NCI-H146 (cell line): ENCODE measurements at regions not wholly inside any gene's neighbourhood (a gene's known extent, or its start where the extent isn't known, plus 50 kb on each side); places are given as distances from the start of the nearest gene placed in this dataset.
"Not testable (repeated sequence)": the region's sequence is repeated elsewhere in the genome, so short reads cannot be mapped to it uniquely, and the experiment has no call there.

ENCODE experiments used
- DNase-seq: peaks from one replicate; lab custom pipeline; 2025; lab: John Stamatoyannopoulos, UW

DNA sequence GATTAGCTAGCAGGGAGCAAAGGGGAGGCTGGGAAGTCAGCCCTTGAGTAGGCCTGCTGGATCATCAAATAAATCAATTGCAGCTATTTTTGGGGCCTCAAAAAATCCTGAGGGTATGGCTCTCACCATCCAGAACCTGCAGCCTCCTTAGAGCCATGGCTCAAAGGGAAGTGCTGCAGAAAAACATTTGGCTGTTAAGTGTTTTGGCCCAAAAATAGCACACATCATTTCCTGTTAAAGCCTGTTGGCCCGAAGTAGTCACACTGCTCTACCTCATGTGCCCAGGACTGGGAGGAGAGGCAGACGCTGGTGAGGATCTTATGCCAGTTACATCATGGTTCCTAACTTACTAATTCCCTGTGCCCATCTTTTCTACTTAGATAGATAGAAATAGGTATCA is 176.8 kb upstream of the PLGLB1 start:
- not testable (repeated sequence) for DNase-seq

DNA sequence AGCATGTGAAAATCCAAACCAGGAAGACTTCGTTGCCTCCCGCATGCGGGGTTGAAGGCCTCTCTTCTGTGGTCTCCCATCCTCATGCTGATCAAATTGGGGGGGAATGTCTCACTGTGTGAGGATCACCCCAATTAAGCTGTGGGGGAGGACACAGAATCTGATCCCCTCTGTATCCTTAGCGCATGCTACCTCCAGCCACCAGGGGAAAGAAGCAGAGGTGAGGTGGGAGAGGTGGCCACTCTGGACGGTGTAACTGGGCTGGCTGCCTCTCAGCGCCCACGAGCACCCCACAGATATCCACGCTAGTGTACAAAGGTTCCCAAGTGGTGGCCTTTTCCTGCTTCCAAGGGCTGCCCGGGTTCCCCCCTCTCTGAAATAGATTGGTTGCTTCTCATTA is 177.6 kb upstream of the PLGLB1 start:
- DNase-seq = not testable (repeated sequence)

DNA sequence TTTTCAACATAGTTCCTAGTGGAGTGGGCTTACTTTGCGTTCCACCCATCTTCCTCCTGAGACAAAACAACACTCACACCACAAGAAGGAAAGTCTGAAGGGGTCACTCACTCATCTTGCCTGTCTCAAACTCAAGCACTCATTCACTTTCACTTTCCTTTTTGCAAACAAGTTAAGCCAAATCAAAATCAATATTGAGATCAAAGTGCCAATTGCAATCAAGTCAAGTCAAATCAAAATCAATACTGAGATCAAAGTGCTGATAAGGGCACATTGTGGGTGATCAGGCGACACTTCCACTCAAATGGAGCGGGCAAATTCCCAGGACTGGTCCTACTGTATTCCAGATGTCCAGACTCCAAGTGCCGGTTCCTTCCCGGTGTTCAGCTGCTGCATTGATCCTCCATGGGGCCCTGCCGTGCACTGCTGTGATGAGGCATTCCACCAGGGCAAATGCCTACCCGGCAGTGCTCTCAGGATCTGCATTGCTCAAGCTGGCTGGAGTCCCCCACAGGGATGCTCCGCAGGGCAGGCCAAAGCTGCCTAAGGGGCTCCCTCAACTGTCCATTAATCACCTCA is 183.0 kb upstream of the PLGLB1 start:
- DNase-seq = not testable (repeated sequence)

DNA sequence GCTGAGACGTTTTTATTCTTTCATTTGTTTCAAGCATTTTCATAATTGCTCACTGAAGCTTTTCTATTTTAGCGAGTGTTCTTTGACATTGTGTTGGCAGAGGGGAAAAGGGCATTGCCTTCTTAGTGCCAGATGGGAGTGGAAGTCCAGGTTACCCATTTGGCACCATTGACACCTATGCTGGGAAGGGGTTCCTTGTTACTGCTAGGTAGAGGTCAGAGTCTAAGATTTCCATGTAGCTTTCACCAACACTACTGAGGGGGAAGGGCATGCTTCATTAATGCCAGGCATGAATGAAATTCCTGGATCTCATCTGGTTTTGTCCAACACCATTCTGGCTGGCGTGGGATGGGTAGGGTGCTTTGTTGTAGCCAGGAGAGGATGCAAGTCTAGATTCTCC is 191.3 kb upstream of the PLGLB1 start:
- DNase-seq = not testable (repeated sequence)

DNA sequence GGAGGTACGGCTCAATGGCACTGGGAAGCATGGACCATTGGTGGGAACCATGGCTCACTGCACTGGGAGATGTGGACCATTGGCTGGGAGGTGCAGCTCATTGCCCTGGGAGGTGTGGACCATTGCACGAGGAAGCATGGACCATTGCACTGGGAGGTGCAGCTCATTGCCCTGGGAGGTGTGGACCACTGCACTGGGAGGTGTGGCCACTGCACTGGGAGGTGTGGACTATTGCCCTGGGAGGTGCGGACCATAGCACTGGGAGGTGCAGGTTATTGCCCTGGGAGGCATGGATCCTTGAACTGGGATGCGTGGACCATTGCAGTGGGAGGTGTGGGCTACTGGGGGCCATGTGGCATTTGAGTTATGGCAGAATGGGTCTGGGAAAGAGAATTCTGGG is 195.4 kb upstream of the PLGLB1 start:
- DNase-seq = not testable (repeated sequence)

DNA sequence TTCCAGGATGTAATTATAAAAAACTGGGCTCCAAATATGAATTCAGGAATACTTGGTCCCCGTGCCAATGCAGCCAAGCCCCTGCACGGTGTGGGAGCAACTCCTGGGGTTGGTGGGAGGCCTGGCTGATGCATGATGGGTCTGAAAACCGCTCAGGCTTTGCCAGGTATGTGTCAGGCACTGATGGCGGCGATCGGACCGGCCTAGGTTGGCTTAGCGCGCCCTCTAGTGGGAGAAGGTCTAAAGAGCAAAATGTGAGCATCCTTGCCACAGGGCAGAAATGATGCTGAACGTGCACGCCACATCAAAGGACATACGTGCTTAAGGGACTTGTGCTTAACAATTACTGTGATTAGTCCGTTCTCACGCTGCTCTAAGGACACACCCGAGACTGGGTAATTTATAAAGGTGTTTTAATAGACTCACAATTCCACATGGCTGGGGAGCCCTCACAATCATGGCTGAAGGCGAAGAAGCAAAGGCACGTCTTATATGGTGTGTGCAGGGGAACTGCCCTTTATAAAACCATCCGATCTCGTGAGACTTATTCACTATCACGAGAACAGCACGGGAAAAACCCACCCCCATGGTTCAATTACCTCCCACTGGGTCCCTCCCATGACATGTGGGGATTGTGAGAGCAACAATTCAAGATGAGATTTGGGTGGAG is 196.2 kb upstream of the PLGLB1 start:
- DNase-seq = not testable (repeated sequence)

DNA sequence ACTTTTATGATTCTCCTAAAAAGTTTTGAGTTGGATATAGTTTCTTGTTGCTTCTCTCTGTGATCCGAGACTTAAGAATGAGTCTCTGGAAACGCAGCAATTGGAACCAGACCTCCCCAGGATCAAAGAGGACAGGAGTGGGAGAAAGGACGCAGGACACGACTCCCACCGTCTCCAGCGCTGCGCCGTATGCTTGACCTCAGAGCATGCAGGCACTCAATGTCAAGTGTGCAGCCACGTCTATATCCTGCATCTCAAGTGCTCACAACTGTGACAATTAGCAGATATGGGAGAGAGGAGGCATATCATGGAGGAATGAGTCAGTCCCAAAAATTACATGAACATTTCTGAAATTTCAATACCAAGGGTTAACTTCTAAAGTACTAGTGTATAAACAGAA is 199.0 kb upstream of the PLGLB1 start:
- not testable (repeated sequence) for DNase-seq

DNA sequence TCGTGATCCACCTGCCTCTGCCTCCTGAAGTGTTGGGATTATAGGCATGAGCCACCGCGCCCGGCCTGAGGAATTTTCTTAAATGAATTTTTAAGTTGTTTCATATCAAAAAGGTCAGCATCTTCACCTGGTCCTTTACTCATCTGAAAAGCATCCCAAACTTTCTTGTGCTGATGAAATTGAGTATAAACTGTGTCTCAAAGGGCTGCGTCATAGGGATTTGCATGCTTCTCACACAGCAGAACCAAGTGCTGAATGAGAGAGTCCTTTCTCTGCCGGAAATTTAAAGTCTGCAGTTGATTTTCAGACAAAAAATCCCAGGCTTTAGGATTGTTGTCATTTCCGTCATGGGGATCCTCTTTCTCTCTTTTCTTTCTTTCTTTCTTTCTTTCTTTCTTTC is 200.5 kb upstream of the PLGLB1 start:
- DNase-seq = not testable (repeated sequence)

DNA sequence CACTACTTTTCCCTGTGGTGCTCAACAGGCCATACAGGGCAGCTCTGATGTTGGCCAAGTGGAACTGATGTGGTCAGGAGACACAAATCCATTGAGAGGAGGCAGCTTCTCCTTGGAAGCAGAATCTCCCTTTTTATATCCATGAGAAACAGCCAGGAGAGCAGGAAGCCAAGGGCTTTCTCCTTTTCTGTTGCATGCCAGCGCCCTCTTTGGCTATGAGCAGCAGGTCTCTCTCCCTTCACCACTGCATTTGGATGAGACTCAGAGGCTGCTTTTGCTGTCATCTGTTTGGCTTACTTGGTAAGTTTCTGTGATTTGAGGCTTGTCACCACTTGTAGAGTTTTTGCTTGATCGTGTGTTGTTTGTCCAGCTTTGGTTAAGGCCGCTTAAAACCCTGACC is 202.2 kb upstream of the PLGLB1 start:
- DNase-seq = not testable (repeated sequence)

DNA sequence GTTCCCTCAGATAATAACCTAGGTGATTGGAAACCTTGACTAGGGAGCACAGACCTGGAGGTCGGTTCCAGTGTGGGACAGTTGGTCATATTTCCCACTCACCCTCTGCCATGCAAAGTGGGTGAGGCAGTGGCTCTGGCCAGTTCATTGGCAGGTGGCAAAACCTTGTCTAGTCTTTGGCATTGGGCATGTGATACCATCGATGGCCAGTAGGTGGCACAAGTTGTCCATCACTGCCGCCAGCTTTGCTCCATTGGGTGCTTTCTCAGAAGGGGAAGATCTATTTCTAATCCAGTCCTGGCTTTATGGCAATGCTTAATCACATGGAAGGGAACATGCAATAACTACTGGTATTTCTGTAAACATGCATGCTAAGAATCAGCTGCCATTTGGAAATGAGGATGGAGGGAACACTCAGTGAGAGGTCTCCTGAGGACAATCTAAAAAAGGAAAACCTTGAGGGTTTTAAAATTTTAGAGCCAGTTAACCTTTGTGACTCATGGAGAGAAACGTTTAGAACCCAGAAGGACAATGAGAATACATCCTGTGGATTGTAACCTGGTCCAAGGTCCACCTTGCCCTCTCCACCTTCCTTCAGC is 207.5 kb upstream of the PLGLB1 start:
- DNase-seq = not testable (repeated sequence)

DNA sequence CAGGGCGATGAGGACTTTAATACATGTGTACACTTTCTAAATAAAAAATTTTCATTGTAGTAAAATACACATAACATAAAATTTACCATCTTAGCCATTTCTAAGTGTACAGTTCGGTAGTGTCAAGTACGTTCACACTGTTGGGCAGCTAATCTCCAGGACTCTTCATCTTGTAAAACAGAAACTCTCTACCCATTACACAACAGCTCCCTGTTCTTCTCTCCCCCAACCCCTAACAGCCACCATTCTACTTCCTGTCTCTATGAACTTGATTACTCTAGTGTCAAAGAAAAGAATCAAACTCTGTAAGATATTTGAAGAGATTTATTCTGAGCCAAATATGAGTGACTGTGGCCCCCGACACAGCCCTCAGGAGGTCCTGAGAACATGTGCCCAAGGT is 208.3 kb upstream of the PLGLB1 start:
- DNase-seq = not testable (repeated sequence)

DNA sequence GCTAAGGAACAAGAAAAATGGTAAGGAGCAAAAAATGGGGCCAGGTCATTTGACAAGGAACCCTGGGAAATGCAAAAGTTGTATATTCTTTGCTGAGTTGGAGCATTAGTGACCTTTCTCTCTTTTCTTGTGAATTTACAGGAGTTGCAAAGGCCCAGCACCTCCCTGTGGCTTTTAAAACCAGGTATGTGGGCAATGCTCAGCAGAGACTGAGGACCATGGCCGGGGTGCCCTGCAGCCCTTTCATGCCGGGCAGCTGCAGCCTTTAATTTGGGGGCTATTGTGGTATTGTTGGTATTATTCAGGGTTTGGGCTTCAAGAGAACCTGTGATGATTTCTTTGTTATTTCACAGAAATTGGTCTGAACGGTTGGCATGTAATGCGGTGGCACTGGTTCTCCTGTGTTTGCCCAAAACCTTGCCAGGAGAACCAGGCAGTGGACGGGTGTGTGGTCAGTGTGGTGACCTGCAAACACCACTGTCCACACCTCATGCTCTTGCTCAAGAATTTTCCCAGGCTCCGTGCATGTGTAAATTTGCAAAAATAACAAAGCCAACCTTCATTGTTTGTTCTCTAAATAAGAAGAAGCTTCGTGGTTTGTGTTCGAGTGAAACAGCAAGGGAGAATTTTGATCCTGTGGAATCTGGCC is 213.8 kb upstream of the PLGLB1 start:
- not testable (repeated sequence) for DNase-seq

DNA sequence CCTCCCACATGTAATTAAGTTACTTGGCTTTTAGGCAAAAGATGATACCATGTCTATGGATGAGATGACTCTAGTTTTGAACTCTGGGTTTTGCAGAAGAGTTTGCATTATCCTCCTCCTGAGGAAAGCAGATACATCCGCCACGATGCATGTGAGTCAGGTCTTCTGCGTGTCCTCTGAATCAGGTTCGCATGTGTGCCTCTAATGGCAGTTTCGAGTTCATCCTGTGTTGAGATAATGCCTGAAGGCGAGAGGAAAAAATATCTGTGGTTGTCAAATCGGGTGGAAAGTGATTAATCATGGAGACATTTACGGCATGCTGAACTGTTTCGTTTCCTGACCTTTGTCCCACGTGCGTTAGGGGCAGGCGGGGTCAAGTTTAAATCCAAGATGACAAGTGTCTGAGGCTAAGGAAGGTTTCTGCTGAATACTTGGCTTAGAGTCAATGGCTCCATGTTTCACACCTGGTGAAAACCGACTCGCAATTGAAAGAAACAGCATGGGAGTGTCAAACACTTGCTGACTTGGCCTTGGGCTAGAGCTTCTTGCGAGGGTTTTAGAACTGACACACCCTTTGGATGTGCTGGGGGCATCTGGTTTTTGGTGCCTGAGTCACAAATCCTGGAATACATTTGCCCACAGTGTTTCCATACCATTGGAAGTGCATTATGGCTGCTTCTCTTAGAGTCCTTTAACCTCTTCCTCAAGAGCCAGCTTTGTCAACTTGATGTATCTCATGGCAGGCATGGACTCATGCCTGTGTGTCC is 216.1 kb upstream of the PLGLB1 start:
- DNase-seq = not testable (repeated sequence)

DNA sequence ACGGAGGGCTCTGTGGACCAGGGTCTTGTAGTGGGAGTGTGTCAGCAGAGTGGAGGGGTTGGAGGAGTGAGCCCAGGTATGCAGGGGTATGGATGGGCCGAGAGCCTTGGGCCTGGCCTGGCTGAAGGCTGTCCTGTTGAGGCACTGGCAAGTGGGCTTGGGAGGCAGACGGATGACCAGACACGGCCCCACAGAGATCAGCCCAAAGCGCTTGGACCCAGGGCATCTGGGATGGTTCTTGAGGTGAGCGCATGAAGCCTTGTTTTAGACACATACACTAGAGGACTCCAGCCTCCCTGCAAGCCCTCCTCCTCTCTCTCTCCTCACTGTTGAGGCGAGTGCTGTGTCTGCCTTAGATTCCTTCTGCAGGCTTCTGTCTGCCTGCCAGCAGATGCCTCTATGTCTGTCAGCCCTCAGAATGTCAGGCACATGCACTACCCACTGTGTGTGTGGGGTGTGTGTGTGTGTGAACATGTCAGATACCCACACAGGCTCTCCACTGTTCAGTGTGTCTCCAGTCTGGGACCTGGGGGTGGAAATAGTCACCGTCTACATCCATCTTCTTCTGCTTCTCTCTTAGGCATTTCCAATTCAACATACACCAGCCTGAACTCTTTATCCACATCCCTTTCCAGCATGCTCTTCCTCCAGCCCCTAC is 218.0 kb upstream of the PLGLB1 start:
- DNase-seq = not testable (repeated sequence)

DNA sequence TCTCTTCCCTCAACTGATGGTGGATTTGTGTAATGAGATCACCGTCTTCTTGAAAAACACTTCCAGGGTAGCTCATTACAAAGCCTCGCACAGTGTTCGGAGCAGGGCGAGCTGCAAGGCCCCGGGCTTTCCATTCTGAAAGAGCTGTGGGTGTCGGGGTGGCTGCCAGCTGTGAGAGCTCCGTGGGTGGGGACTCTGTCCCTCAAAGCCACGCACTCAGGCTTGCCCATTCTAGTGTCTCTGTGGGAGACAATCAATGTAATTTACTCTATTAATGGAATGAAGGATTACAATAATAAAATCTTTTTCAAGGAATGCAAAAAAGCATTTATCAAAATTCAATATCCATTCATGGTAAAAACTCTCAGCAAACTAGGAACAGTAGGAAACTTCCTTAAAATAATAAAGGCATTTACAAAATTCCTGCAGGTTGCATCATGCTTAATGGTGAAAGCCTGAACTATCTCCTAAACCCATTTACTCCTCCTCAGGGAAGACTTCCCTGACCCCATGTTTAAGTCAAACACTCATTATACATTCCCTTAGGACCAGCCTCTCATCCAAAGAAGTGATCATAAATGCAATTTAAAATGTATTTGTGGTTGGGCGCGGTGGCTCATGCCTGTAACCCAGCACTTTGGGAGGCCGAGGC is 224.5 kb upstream of the PLGLB1 start:
- not testable (repeated sequence) for DNase-seq

DNA sequence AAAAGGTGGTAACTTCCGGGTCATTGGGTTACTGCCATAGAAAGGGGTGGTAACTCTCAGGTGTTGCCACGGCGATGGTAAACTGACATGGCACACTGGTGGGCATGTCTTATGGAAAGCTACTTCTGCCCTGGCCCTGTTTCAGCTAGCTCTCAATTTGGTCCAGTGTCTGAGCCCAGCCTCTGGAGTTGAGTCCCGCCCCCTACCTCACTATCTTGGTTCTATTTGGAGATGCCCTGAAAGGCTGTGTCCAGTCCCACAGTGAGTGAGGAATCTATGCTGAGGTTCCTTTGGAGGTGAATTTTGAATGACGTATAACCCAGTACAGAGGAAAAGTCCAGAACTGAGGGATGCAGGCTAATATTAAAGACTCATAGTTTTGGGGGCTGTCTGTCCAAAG is 230.4 kb upstream of the PLGLB1 start:
- not testable (repeated sequence) for DNase-seq

DNA sequence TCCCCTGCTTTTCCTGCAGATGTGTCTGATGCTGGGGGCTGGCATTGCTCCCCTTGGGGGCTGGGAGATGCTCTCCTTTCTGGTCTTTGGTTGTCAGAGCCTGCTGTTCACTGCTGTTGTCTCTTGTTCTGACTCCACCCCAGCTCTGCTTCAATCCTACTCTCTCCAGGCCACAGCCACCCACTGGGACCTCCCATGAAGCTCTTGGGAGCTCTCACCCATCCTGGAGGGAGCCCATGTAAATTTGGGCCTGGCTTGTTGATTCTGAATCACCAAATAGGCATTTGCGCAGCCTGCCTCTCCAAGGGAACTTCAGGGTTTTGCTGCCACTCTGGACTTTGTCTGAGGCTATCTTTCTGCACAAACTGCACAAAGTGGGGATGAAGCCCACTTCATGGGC is 232.9 kb upstream of the PLGLB1 start:
- DNase-seq = not testable (repeated sequence)

DNA sequence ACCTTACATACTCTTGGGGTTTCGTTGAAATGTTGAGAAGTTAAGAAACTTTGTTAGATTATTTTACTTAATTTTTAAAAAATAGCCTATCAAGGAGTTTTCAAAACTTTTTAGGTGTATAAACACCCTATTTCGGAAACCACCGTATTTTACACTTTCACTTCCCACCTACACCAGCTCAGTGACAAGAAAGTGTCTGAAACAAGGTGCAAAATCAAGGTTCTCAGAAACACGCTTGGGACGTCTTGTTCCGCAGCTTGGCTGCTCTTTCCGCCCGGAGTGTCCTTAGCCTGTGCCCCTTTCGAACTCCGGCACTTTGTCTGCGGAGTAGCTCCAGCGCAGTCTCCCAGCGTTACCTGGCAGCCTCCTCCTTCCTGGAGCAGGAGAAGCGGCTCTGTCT is 233.8 kb upstream of the PLGLB1 start:
- not testable (repeated sequence) for DNase-seq

DNA sequence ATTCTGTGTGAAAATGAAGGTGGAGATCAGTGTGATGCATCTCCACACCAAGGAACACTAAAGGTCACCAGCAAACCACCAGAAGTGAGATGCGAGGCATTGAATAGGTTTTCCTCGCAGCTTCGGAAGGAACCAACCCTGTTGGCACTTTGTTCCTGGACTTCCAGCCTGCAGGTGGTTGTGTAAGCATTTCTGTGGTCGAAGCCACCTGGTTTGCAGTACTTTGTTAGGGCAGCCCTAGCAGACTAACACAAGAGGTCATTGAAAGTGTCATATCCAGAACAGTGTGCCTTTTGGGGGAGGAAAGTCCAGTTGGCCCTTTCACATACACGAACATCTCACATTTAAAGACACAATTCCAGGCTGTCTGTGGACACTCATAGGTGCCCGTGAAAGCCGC is 237.2 kb upstream of the PLGLB1 start:
- not testable (repeated sequence) for DNase-seq

DNA sequence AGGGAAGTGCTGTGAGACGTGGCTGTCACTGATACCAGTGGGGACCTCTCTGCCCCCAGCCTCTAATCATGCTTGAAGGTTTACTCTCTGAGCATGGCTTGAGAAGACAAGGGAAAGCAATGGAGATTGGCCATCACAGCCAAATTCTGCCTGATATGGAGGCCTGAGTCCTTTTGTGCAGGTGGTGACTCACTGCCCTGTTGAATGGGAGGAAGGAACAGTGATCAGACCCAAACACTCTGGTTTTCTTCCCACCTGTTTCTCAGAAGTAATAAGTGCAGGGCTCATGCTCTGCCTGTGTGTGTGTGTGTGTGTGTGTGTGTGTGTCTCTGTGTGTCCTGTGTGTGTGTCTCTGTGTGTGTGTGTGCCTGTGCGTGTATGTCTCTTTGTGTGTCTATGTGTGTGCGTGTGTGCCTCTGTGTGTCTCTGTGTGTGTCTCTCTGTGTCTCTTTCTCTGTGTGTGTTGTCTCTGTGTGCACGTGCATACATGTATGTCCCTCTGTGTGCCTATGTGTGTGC is 240.6 kb upstream of the PLGLB1 start:
- not testable (repeated sequence) for DNase-seq
